Liver (tissue), 7 donors: ENCODE measurements at regions not wholly inside any gene's neighbourhood (a gene's known extent, or its start where the extent isn't known, plus 50 kb on each side); places are given as distances from the start of the nearest gene placed in this dataset.

ENCODE experiments used
- DNase-seq: peaks from one replicate; pipeline ENCODE4 v3.0.0-alpha.2; 2017; ENCODE audit warnings: low spot score
- H3K27ac ChIP-seq, 2 donors: one replicate each; pipeline ENCODE4 v1.7.0; 2013; ENCODE audit warnings: inconsistent platforms in 2 of 2, low read length in 2 of 2, control low read depth in 1 of 2, low read depth in 1 of 2, mild to moderate bottlenecking in 1 of 2
- H3K27me3 ChIP-seq, 4 donors: one replicate each; pipeline versions ENCODE4 v1.6.1 to v1.7.0; 2013; ENCODE audit warnings: low read length in 3 of 4, inconsistent platforms in 1 of 4, mild to moderate bottlenecking in 1 of 4, moderate library complexity in 1 of 4; ENCODE audit not compliant: control insufficient read depth in 4 of 4, insufficient read depth in 4 of 4
- H3K36me3 ChIP-seq, 4 donors: one replicate each; pipeline versions ENCODE4 v1.6.1 to v1.7.0; 2013; ENCODE audit warnings: low read length in 3 of 4, mild to moderate bottlenecking in 3 of 4, low read depth in 1 of 4, moderate library complexity in 1 of 4; ENCODE audit not compliant: control insufficient read depth in 4 of 4, insufficient read depth in 3 of 4
- H3K4me1 ChIP-seq, 4 donors: one replicate each; pipeline versions ENCODE4 v1.6.1 to v1.7.0; 2013; ENCODE audit warnings: low read length in 3 of 4, mild to moderate bottlenecking in 3 of 4, moderate library complexity in 1 of 4; ENCODE audit not compliant: control insufficient read depth in 4 of 4, insufficient read depth in 4 of 4
- H3K4me3 ChIP-seq, 3 donors: one replicate each; pipeline versions ENCODE4 v1.6.1 to v1.7.0; 2013; ENCODE audit warnings: low read length in 3 of 3, control low read depth in 1 of 3, low read depth in 1 of 3, mild to moderate bottlenecking in 1 of 3
- H3K9ac ChIP-seq, 2 donors: one replicate each; pipeline ENCODE4 v1.7.0; 2013; ENCODE audit warnings: low read length in 2 of 2, mild to moderate bottlenecking in 2 of 2, moderate library complexity in 2 of 2, control low read depth in 1 of 2, low read depth in 1 of 2
- H3K9me3 ChIP-seq, 4 donors: one replicate each; pipeline versions ENCODE4 v1.6.1 to v1.7.0; 2013; ENCODE audit warnings: low read length in 3 of 4; ENCODE audit not compliant: control insufficient read depth in 4 of 4
- EGR1 ChIP-seq, 2 donors: IDR thresholded peaks; 2 replicates each; pipeline ENCODE4 v1.6.1; 2016 to 2018; ENCODE audit warnings: antibody characterized with exemption in 2 of 2, low read depth in 2 of 2
- FOXA1 ChIP-seq: IDR thresholded peaks from 2 replicates; pipeline ENCODE4 v1.6.1; 2016; ENCODE audit warnings: antibody characterized with exemption
- FOXA2 ChIP-seq: IDR thresholded peaks from 2 replicates; pipeline ENCODE4 v1.6.1; 2016; ENCODE audit warnings: antibody characterized with exemption
- GABPA ChIP-seq, 2 donors: IDR thresholded peaks in 1 of 2; conservative IDR thresholded peaks in 1 of 2; 2 replicates each; pipeline ENCODE4 v1.6.1; 2016; ENCODE audit warnings: antibody characterized with exemption in 2 of 2, mild to moderate bottlenecking in 1 of 2, moderate library complexity in 1 of 2
- HNF4A ChIP-seq, 2 donors: conservative IDR thresholded peaks; 2 replicates each; pipeline ENCODE4 v1.6.1; 2016; ENCODE audit warnings: antibody characterized with exemption in 2 of 2, mild to moderate bottlenecking in 2 of 2
- HNF4G ChIP-seq: IDR thresholded peaks from 2 replicates; pipeline ENCODE4 v1.6.1; 2016; ENCODE audit warnings: antibody characterized with exemption
- JUND ChIP-seq, 2 donors: IDR thresholded peaks; 2 replicates each; pipeline ENCODE4 v1.6.1; 2016; ENCODE audit warnings: antibody characterized with exemption in 2 of 2
- RAD21 ChIP-seq, 2 donors: IDR thresholded peaks; 2 replicates each; pipeline ENCODE4 v1.6.1; 2016; ENCODE audit warnings: antibody characterized with exemption in 2 of 2, mild to moderate bottlenecking in 2 of 2
- REST ChIP-seq: IDR thresholded peaks from 2 replicates; pipeline ENCODE4 v1.6.1; 2016; ENCODE audit warnings: antibody characterized with exemption, mild to moderate bottlenecking
- RXRA ChIP-seq, 2 donors: IDR thresholded peaks; 2 replicates each; pipeline ENCODE4 v1.6.1; 2017 to 2018; ENCODE audit warnings: antibody characterized with exemption in 2 of 2, mild to moderate bottlenecking in 1 of 2
- SP1 ChIP-seq: IDR thresholded peaks from 2 replicates; pipeline ENCODE4 v1.6.1; 2018; ENCODE audit warnings: antibody characterized with exemption, mild to moderate bottlenecking
- TAF1 ChIP-seq: conservative IDR thresholded peaks from 2 replicates; pipeline ENCODE4 v1.6.1; 2016; ENCODE audit warnings: antibody characterized with exemption, mild to moderate bottlenecking
- YY1 ChIP-seq: IDR thresholded peaks from 2 replicates; pipeline ENCODE4 v1.6.1; 2016; ENCODE audit warnings: antibody characterized with exemption, mild to moderate bottlenecking
- WGBS: extraction: QIAGEN DNeasy Blood & Tissue Kit; methylation state at CpG from one replicate; pipeline ENCODE4 v1.1.7; 2013; 5-methylcytosine and 5-hydroxymethylcytosine counted together
- TF ChIP-seq, protein P1 (sequence below): IDR thresholded peaks from 2 replicates; pipeline ENCODE4 v1.6.1; 2016; ENCODE audit warnings: antibody characterized with exemption
- TF ChIP-seq, protein P2 (sequence below): IDR thresholded peaks from 2 replicates; pipeline ENCODE4 v1.6.1; 2016; ENCODE audit warnings: antibody characterized with exemption
- TF ChIP-seq, protein P3 (sequence below): IDR thresholded peaks from 2 replicates; pipeline ENCODE4 v1.6.1; 2016; ENCODE audit warnings: antibody characterized with exemption
- donor health status: healthy.
- donor health status: healthy.
- donor health status: healthy.
- donor health status: healthy.

GRCh38 chr17:43327421-43327820 lies 71.4 kb upstream of the ARL4D start:
- H3K9me3 ChIP-seq = no peaks in the 10 kb centered on the region
- H3K36me3 ChIP-seq = no peaks in the 10 kb centered on the region
- DNase-seq = no peak
- H3K27me3 ChIP-seq = no peaks in the 10 kb centered on the region
- WGBS = 88% methylated on average over 4 of the region's 4 CpGs
- no peaks in the 10 kb centered on the region for H3K4me1 ChIP-seq
- no peak overlapping the region for H3K27ac ChIP-seq
- no peak overlapping the region for H3K9ac ChIP-seq
- TF ChIP-seq FOXA1 (no peak), GABPA (IDR thresholded peaks at IDR 0.05 in 1 of 2, conservative IDR thresholded peaks at IDR 0.05 in 1 of 2) (no peak), SP1 (no peak), FOXA2 (no peak), TAF1 (no peak), JUND (IDR thresholded peaks at IDR 0.05) (no peak), HNF4A (conservative IDR thresholded peaks at IDR 0.05) (no peak), YY1 (no peak), REST (no peak), RXRA (IDR thresholded peaks at IDR 0.05) (no peak)
- TF ChIP-seq, protein P1, sequence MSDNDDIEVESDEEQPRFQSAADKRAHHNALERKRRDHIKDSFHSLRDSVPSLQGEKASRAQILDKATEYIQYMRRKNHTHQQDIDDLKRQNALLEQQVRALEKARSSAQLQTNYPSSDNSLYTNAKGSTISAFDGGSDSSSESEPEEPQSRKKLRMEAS = no peak
- no peak overlapping the region for H3K4me3 ChIP-seq

GRCh38 chr17:43326490-43327275 lies 72.1 kb upstream of the ARL4D start:
- Histone ChIP-seq H3K9me3 (no peaks in the 10 kb centered on the region), H3K27me3 (no peaks in the 10 kb centered on the region), H3K27ac (no peak overlapping the region), H3K4me1 (no peaks in the 10 kb centered on the region), H3K9ac (no peak overlapping the region), H3K36me3 (no peaks in the 10 kb centered on the region), H3K4me3 (no peak overlapping the region)
- 84% methylated on average over 7 of the region's 7 CpGs for WGBS
- TF ChIP-seq FOXA2 = no peak
- DNase-seq = no peak

DNA sequence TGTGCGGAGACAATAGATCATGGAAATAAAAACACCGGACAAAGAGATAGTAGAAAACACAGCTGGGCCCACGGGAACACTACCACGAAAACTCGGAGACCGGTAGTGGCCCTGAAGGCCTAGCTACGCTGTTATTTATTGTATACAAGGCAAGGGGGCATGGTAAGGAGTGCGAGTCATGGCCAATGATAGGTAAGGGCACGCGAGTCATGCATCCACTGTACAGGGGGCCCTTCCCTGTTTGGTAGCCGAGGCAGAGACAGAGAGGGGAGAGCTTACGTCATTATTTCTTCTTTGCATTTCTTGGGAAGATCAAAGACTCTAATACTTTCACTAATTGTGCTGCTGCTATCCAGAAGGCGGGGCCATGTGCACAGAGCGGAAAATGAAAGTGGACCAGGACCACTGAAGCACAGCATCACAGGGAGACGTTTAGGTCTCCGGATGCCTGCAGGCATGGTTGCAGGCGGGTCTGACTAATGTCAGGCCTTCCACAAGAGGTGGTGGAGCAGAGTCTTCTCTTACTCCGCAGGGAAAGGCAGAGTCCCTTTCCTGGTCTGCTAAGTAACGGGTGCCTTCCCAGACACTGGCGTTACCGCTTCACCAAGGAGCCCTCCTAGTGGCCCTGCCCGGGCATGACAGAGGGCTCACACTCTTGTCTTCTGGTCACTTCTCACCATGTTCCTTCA lies 74.4 kb upstream of the ARL4D start:
- no peaks in the 10 kb centered on the region for H3K27me3 ChIP-seq
- H3K27ac ChIP-seq = no peak overlapping the region
- H3K9ac ChIP-seq = no peak overlapping the region
- no peak for DNase-seq
- H3K4me3 ChIP-seq = no peak overlapping the region
- H3K36me3 ChIP-seq = no peaks in the 10 kb centered on the region
- 93% methylated on average over 22 of the region's 22 CpGs for WGBS
- no peaks in the 10 kb centered on the region for H3K4me1 ChIP-seq
- no peaks in the 10 kb centered on the region for H3K9me3 ChIP-seq
- TF ChIP-seq, protein P2, sequence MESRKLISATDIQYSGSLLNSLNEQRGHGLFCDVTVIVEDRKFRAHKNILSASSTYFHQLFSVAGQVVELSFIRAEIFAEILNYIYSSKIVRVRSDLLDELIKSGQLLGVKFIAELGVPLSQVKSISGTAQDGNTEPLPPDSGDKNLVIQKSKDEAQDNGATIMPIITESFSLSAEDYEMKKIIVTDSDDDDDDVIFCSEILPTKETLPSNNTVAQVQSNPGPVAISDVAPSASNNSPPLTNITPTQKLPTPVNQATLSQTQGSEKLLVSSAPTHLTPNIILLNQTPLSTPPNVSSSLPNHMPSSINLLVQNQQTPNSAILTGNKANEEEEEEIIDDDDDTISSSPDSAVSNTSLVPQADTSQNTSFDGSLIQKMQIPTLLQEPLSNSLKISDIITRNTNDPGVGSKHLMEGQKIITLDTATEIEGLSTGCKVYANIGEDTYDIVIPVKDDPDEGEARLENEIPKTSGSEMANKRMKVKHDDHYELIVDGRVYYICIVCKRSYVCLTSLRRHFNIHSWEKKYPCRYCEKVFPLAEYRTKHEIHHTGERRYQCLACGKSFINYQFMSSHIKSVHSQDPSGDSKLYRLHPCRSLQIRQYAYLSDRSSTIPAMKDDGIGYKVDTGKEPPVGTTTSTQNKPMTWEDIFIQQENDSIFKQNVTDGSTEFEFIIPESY = no peak
- TF ChIP-seq JUND (IDR thresholded peaks at IDR 0.05) (no peak), HNF4G (no peak), GABPA (IDR thresholded peaks at IDR 0.05 in 1 of 2, conservative IDR thresholded peaks at IDR 0.05 in 1 of 2) (no peak), FOXA2 (no peak), SP1 (no peak), RAD21 (IDR thresholded peaks at IDR 0.05) (no peak), REST (no peak), TAF1 (no peak), EGR1 (IDR thresholded peaks at IDR 0.05; ENCODE audit: low read depth in 2 of 2) (no peak), RXRA (IDR thresholded peaks at IDR 0.05) (no peak), YY1 (no peak)
- TF ChIP-seq, protein P1 = no peak
- TF ChIP-seq, protein P3, sequence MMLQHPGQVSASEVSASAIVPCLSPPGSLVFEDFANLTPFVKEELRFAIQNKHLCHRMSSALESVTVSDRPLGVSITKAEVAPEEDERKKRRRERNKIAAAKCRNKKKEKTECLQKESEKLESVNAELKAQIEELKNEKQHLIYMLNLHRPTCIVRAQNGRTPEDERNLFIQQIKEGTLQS = no peak
